Middle frontal gyrus (tissue), 1 donor: ENCODE measurements at regions not wholly inside any gene's neighbourhood (a gene's known extent, or its start where the extent isn't known, plus 50 kb on each side); places are given as distances from the start of the nearest gene placed in this dataset.

Experiments used
- DNase-seq: peaks from one replicate; pipeline ENCODE4 v3.0.0-alpha.2; 2015; ENCODE audit warnings: low spot score; ENCODE audit errors: extremely low spot score

- no peak for DNase-seq
These were observed 486.8 kb downstream of the PSAT1 start for GRCh38 chr9:78783743-78784142.

- no peak for DNase-seq
These were observed 489.9 kb downstream of the PSAT1 start for GRCh38 chr9:78786794-78787193.

DNA sequence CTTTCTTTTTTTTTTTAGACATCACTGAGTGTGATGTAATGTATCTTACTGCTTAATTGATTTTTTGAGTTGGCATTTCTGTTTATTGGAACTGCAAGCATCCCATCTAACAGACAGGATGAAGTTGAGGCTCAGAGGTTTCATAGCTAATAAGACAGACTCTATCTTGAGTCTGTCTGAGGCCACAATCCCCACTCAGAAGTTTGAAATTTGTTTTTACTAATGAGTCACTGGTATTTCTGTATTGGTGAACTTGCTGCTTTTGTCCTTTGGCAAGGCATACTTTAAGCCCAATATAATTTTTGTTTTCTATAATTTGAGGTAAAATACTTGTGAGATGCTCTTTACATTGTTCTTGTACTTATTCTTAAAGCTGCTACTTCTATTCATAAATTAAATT, 491.2 kb downstream of the PSAT1 start:
- no peak for DNase-seq

GRCh38 chr9:78791779-78792178, 494.9 kb downstream of the PSAT1 start:
- no peak for DNase-seq

DNA sequence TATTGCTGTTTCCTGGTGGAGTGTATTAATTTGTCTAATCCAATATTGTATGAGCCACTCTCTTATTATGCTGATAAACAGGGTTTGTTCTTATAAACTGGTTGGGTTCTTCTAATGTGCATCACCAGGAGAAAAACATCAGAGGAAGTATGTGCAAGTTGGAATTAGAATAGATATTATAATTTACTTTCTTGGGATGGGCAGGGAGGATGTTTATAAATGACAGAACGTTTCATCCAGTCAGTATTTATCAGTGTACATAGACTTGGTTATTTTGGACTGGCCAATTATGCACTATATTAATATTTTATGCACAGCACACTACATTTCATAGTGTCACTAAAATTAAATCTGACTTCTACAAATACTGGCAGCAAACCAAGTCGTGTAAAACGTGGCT, 495.8 kb downstream of the PSAT1 start:
- no peak for DNase-seq

DNA sequence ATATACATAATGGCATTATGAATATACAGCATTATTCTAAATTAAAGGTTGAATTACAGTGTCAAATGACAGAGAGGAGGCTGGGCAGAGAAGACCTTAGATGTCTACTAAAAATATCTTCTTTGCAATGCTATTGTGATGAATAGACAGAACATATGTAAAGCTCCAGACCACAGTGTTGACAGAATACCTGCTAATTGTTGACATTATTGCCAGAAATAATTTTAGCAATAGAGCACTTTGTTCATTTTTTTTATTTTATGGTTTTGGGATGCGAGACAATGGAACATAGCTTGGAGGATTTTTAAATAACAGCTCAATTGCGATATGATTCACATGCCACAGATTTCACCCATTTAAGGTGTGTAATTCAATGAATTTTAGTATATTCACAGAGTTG, 508.8 kb downstream of the PSAT1 start:
- no peak for DNase-seq

- DNase-seq, result no peak
These were observed 509.7 kb downstream of the PSAT1 start for GRCh38 chr9:78806492-78807160.

DNA sequence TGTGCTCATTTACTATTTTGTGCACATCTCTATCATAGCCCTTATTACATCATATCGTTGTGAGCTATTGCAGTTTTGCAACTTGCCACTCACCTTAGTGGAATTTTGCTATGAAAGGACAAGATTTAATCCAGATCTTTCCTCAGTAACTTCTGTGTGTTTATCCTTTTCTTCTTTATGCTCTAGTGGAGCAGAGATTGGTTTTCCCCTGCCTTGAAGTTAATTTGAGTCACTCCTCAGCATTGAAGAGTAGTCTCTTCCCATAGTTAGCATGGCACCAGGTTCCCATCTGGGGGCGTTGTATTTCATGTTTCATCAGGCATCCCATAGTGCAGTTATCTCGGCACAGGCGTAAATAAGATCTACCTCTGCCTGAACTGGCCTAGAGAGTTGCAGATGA, 510.4 kb downstream of the PSAT1 start:
- DNase-seq, result no peak

DNA sequence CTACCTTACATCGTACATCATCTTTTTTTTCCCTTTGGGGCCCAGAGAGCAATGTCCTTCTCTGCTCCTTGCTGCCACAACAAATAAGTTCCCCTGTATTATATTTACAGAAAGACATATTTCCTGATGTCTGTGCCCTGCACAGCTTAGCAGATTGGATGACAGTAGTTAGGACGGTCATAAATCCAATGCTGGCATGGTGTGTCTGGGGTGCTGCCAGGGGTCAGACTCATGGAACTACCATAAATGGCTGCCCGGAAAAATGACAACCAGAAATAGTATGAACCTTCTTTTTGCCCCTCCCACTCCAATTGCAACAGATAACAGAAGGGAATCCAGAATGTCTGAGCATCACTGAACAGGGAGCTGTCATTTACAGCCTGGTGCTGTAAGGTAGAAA, 511.1 kb downstream of the PSAT1 start:
- DNase-seq, result no peak

DNA sequence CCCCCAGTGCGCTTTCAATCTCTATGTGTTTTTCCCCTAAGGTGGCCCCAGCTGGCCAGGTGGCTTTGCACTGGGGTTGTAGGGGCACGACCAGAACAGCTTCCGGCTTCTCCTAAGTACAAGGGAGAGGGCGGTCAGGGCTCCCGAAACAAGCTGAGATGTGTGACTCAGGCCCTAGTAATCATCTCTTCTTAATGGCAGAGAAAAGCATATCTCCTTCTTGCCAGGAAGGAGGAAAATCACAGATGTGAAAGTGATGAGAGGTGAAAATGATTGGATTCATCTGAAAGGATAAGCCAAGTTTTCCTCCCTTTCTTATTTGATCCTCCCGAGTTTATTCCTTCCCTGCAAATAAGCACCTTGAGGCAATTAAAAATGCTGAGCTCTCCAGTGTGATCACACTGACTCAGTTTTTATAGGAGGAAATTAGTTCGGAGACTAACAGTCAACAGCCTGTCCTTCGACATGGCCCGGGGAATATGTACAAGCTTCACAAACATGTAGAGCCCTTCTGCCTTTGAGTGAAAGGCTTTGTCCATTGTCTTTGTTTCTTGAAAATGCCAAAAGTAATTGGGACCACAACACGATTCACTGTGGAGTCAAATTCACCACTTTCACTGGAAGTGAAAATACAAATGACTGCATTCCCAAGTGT, 514.8 kb downstream of the PSAT1 start:
- DNase-seq, result no peak

GRCh38 chr9:78812665-78813064, 515.7 kb downstream of the PSAT1 start:
- no peak for DNase-seq

GRCh38 chr9:78813602-78814180, 516.8 kb downstream of the PSAT1 start:
- DNase-seq, result no peak

DNA sequence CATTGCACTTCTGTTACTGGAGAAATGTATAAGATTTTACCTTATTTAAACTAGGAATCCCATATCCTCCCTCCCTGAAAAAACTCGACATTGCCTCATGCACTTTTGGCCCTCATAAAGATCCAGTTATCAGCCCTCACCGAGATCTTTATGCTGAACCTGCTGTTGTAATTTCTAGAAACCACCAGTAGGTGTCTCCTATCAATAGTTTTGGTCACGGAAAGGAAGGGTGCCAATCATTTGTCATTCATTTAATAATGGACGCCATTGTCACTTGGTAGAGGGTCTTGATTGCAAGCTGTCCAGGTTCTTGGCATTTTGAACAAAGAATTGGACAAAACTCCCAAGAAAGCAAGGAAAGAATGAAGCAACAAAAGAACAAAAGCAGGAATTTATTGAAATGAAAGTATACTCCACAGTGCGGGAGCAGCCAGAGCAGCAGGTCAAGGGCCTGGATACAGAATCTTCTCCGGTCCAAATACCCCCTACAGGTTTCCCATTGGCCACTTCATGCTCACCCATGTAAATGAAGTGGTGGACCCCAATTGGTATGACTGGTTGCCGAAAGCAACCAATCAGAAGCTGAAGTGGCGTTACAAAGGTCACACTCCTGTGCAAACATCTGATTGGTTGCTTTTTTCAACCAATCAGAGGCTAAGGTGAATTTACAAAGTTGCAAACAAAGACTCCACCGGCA, 524.3 kb downstream of the PSAT1 start:
- no peak for DNase-seq

DNA sequence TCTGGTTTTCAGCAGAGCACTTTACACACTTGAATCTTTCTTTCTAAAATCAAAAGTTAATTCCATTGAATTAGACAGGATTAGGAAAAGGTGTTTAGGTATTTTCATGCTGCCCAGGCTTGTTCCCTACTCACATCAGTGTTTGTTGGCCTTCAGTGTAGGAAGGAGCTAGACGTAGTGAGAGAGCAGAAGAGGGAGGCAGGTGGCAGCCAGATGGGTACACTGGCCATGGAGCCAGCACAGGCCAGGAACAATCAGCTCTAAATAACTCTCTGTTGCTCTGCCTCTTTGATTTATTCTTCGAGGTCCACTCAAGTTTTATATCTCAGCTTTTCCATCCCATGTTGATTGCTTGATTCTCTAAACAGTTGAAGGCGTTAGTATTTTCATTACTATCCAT, 529.6 kb downstream of the PSAT1 start:
- no peak for DNase-seq

DNA sequence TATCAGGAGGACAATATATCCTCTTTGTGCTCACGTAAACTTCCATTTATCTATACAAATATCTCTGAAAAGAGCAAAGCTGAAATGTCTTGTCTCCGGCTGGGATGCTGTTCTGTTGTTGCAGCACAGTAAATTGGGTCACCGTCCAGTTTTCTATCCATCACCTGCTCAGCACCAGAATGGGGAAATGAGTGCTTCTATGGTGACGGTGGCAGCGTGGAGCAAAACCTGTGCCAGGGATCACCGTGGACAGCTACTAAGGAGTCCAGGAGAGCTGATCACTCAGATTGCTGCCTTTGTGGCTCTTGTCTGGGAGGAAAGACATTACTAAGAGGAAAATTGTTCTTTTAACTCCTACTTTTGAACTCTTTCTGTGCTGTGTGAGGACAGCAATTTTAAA, 531.6 kb downstream of the PSAT1 start:
- DNase-seq, result no peak

DNA sequence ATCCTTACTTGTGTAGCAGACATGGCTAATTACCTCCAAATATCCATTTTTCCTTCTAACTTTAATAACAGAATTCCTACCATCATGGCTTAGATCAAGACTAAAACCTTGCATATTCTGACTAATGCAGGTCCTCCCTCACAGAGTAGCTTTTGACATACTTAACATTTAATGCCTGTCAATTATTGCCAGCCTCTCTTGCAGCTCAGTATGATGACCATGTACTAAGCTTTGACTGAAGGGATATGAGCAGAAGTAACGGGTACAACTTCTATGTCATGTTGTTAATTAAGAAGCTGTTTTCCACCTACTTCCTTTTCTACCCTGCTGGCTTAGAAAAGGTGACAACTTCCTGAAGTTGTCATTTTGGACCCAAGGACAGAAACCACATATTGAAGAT, 533.4 kb downstream of the PSAT1 start:
- no peak for DNase-seq

- no peak for DNase-seq
These were observed 534.8 kb downstream of the PSAT1 start for GRCh38 chr9:78831726-78832125.

DNA sequence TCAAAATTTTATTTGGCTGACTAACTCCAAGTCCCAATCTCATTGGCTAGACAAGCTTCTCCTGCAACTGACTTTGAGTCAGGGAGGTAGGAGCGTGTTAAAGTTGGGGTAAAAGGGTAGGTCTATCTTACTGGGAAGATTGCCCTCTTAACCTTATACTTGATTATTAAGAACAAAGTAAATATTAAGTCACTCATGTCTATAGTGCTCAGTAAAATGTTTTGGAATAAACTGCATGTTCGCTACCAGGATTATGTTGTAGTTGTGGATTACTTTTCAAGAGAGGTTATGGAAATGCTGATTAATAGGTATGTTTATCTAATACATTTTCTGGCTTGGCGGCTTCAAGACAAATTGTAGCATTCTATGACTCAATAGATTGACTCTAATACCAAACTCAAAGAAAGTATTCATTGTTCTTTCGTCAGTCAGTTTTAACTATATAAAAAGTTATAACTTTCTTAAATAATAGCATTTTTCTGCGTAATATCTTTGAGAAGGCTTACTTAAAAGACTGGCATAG, 539.1 kb downstream of the PSAT1 start:
- DNase-seq, result no peak

DNA sequence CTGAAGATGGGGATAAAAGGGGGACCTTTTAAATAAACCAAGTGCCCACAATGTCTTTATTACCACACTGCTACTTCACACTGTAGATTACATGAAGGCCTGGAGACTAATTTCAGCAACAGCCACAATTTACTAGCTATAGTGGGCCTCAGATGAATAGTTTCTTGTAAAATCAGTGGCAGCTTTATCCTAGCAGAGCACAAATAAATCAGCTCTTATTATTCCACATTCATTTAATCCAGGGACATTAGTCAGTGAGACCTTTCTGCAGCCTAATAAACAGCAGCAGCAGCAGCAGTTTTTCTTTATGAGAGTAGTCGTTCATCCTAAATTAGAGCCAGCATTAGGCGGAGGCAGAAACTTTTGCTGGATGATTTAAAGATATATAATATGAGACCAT, 542.3 kb downstream of the PSAT1 start:
- no peak for DNase-seq

GRCh38 chr9:78848061-78848460, 551.1 kb downstream of the PSAT1 start:
- DNase-seq, result no peak

- DNase-seq, result no peak
These were observed 559.2 kb downstream of the PSAT1 start for GRCh38 chr9:78856144-78856543.

GRCh38 chr9:78856781-78857180, 559.9 kb downstream of the PSAT1 start:
- no peak for DNase-seq
